GM18519 (cell line): ENCODE measurements at regions not wholly inside any gene's neighbourhood (a gene's known extent, or its start where the extent isn't known, plus 50 kb on each side); places are given as distances from the start of the nearest gene placed in this dataset.
"Not testable (repeated sequence)": the region's sequence is repeated elsewhere in the genome, so short reads cannot be mapped to it uniquely, and the experiment has no call there.

Experiments
- ATAC-seq: cut with Tn5 transposase; IDR thresholded peaks from one replicate; pipeline ENCODE4 v1.9.1; 2021; ENCODE audit warnings: mild to moderate bottlenecking, moderate library complexity; ENCODE audit not compliant: unreplicated experiment, low FRiP score

DNA sequence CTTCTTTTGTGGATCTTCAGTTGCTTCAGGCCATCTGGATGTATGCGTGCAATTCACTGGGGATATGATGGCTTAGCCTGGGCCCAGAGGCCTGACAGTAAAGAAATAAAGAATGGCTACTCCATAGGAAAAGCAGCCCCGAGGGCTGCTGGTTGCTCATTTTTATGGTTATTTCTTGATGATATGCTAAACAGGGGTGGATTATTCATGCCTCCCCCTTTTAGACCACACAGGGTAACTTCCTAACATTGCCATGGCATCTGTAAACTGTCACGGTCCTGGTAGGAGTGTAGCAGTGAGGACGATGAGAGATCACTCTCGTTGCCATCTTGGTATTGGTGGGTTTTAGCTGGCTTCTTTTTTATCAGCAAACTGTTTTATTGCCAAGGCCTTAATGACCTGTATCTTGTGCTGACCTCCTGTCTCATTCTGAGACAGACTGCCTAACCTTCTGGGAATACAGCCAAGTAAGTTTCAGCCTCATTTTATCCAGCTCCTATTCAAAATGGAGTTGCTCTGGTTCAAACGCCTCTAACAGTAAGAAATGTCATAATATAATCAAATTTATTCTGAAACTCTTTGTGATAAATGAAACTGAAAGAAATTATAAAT is 60.5 kb downstream of the DSEL start:
- no peak for ATAC-seq

- no peak for ATAC-seq
These were observed 62.6 kb downstream of the DSEL start for GRCh38 chr18:67453901-67454300.

DNA sequence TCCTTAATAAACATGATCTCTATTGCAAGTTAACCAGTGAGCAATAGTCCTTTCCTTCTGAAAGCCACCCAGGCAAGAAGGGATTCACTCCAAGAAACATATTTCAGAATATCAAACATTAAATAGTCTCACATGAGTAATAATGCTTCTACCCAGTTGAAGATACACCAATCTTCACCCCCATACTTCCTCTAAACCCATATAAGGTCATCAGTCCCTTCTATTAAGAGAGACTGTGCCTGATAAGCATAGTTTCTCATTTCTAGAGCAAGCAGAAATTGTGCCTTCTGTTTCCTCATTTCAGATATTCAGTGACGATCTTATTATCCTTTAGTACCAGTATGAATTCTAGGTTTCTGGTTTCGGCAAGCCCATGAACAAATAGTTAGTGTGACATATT is 64.6 kb downstream of the DSEL start:
- ATAC-seq: no peak

- not testable (repeated sequence) for ATAC-seq
These were observed 65.4 kb downstream of the DSEL start for GRCh38 chr18:67451101-67451500.

- no peak for ATAC-seq
These were observed 82.5 kb downstream of the DSEL start for GRCh38 chr18:67433971-67434370.

- ATAC-seq: no peak
These were observed 83.7 kb downstream of the DSEL start for GRCh38 chr18:67432806-67433205.

GRCh38 chr18:67428805-67429204 is 87.7 kb downstream of the DSEL start:
- ATAC-seq: no peak

GRCh38 chr18:67428158-67428557 is 88.4 kb downstream of the DSEL start:
- no peak for ATAC-seq

DNA sequence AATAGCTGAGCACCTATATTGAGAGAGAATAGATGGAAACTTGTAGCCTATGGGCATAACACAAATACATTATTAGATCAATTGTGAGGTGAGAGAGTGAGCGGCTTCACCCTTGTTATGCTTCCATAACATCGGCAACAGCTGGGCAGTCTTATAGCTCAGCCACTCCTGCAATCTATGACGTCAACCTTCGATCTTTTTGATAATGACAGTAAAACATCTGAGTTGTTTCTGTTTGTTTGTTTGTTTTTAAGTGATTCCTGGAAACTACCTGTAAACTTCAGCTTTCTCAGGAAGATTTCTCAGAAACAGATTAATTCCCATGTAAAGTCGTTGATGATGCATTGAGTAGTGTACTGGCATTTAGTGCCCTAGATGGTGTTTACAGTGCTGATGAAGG is 90.0 kb downstream of the DSEL start:
- ATAC-seq: no peak

GRCh38 chr18:67425672-67426071 is 90.8 kb downstream of the DSEL start:
- ATAC-seq: no peak

DNA sequence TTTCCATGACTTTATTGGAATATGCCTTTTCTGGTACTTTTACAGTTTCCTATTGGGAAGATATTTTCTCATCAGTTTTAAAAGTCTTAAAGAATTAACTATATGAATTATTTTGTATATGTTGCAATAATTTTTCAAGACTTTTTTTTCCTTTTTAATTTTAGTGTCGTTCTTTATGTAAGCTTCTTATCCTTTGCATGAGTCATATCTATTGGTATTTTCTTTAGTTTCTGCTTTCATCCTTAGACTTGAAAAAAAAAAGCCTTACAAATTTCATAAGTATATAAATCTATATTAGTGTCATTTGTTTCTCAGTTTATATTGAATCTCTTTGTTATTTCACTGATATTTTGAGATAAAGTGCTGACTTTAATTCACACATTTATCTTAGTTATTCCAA is 94.9 kb downstream of the DSEL start:
- no peak for ATAC-seq

DNA sequence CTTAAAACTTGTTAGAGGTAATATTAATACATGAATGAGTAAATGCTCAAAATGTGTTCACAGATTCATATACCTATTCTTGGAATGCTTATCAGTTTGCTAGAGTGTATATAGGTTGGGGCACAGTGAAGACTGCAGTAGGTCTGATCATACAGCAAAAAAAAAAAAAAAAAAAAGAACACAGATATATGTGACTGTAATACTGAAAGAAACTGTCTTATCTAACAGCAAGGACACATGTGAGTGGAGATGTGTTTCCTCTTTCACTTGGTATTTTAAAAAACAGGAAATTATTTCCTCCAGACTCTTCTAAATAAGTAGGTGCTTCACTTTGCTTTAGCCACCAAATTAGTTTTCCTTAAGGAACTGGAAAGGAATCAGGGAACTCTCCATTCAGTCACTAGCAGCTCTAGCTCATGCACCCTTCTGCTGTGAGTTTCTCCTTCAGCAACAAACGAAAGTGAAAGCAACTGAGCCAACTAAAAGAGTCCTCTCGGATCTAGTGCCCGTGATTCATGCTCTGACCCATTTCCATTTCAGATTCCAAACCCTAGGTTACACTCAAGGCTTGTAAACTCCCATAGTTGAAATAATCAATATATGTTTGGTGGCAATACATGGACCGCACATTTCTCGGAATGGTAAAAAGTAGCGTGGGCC is 98.5 kb downstream of the DSEL start:
- peak; percentile 80 for ATAC-seq

GRCh38 chr18:67411116-67411515 is 105.4 kb downstream of the DSEL start:
- ATAC-seq: no peak

DNA sequence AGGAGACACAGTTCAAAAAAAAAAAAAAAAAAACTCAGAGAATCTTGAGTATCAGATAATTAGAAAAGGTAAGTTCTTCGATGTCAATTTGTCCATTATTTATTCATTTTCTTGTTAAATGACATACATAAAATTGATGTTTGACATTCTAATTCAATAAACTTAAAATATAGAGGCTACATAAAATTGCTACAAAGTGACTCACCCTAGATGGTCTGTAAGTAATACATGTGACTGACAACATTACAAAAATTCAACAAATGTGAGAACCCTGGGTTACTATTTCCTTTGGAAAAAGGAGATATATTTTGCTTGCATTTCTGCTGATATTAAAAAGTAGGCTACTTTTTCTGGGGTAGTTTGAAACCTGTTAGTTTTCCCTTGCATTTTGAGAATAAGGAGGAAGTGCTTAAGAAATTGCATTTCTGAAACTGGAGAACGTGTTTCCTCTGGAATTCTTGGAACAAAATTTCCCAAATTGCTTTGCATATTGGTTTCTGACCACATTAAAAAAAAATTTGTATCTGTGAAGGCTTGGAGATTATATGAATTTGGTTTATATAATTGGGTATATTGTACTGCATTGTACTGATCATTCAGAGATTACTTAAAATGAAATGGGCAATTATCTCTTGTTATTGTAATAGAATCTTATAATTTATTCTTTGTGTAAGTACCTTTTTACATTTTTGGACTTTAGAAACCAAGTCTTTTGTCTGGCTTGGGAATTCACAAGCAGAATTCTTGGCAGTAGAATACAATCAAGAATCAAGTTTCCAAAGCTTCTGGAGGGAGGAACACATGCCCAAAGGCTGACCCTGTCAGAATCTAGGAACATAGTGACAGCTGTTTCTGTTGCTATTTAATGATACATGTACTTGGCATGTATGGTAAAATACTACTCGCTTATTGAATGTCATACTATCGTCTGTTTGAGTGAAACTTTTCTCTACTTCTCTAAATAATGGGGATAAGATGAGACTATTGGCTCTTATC is 106.1 kb downstream of the DSEL start:
- ATAC-seq: no peak

GRCh38 chr18:67408240-67408639 is 108.3 kb downstream of the DSEL start:
- no peak for ATAC-seq

GRCh38 chr18:67406714-67407113 is 109.8 kb downstream of the DSEL start:
- no peak for ATAC-seq

- ATAC-seq: no peak
These were observed 114.0 kb downstream of the DSEL start for GRCh38 chr18:67402543-67402942.

DNA sequence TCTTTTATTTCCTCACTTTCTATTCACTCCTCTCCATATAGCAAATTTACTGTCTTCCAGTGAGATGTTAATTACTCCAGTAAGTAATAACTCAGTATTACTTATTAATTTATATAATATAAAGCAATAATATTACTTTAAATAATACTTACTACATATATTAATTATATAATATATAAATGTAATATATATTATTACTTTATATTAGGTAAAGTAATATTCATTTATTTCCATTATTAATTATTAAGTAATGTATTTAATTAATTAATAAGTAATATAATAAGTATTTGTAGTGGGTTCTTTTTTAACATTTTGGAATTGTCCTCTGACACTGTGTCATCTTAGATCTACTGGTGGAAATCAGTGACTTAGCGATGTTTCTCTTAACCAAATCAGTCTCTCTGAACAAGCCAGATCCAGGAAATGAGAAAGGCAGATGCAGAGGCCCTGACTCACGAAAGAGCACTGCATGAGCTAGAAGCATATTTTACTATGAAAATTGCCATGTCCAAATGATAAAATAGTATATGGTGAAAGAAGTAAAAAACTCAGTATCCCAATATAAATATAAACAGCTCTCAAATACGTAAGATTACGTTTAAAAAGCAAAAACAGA is 115.9 kb downstream of the DSEL start:
- ATAC-seq: no peak

DNA sequence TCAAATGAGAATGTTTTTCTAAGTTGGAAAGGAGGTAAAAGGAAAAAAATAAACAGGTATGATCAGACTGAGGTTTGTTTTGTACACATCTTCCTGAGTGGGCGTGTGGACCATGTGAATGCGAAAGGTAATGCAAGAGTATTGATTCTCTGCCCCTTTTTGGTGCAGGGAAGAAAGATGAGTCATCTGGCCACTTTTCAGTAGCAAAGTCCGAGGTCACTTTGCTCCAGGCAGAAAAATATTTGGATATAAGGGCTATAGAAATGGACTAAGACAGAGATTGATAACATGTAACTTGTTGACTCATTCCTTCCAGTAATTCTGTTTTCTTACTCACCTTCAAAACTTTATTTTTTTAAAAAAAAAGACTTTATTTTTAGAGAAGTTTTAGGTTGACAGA is 130.5 kb downstream of the DSEL start:
- no peak for ATAC-seq

DNA sequence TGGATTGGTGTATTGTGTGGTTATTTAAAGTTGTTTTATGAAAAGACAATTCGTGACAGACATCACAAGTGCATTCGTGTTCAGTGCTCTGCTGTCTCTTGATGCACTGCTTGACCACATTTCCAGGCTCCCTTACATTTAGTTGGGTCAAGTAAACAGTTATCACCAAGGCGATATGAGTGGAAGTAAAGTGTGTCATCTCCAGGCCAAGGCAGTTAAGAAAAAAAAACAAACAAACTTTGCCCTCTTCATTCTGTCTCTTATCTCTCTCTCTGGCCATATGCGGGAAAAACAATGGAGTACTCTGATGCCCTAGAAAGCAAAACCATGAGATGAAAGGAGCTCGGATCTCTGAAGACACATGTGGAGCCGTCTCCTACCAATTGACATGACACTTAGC is 131.1 kb downstream of the DSEL start:
- ATAC-seq: no peak

- ATAC-seq: not testable (repeated sequence)
These were observed 132.5 kb downstream of the DSEL start for GRCh38 chr18:67384057-67384456.
